HG02840 (cell line): ENCODE measurements at regions not wholly inside any gene's neighbourhood (a gene's known extent, or its start where the extent isn't known, plus 50 kb on each side); places are given as distances from the start of the nearest gene placed in this dataset.

Experiments used
- ATAC-seq: cut with Tn5 transposase; IDR thresholded peaks from one replicate; pipeline ENCODE4 v1.9.1; 2021; ENCODE audit warnings: mild to moderate bottlenecking, moderate library complexity, moderate number of reproducible peaks; ENCODE audit not compliant: unreplicated experiment, low FRiP score

DNA sequence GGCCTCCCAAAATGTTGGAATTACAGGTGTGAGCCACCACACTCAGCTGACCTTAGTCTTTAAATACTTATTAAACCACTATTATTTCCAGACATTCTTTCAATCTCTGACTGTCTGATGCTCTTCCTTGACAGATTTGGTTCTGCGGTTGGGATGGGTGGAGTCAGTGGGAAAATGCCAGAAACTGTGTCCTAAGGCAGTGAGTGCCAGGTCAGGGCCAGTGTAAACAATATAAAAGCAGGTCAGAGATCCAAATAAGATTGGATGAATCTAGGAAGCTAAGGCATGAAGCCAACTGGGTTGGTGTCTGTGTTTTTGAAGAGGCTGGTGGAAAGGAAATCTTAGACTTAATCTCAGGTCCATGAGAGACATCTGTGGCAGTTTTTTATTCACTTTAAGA lies 74.7 kb downstream of the KLF5 start:
- ATAC-seq: no peak

DNA sequence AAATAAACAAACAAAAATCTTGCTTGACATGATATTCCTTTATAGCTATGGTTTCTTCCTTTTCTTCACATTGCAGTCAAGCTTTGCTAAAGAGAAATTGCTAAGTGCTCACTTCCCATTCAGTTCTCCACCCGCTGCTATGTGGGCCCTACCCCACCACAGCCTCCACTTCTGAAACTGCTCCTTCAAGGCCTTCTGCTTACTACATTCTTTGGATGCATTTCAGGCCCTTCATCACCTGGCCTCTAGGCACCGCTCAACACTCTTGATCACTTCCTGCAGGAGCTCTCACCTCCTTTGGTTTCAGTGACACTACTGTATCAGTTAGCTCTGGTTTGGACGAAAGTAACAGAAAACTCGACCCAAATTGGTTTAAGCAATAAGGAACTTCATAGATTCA lies 72.4 kb downstream of the KLF5 start:
- ATAC-seq: no peak

DNA sequence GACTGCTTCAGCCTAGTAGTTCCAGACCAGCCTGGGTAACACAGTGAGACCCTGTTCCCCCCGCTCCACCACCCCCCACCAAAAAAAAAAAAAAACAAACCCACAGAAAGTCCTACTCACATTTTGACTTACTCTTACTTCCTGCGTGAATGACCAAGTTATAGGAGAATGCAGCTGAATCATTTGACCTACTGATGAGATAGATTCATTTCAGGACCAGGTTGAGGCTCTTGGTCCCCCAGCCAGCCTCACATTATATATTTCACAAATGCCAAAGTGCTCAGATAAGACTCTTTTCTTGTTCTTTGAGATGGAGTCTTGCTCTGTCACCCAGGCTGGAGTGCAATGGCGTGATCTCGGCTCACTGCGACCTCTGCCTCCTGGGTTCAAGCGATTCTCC lies 70.2 kb downstream of the KLF5 start:
- no peak for ATAC-seq
